Left lobe of liver (tissue), 2 donors: ENCODE measurements at regions not wholly inside any gene's neighbourhood (a gene's known extent, or its start where the extent isn't known, plus 50 kb on each side); places are given as distances from the start of the nearest gene placed in this dataset.

Experiments used
- ATAC-seq: fragments of 200-7000 bp; cut with Tn5 transposase; one replicate; pipeline ENCODE4 v1.9.1; 2020; ENCODE audit warnings: mild to moderate bottlenecking, moderate library complexity
- DNase-seq: peaks from one replicate; pipeline ENCODE4 v3.0.0-alpha.2; 2020; ENCODE audit warnings: low spot score
- donor health status: DM: no; HTN: no; CAD: no; lungs with moderate emphysema.
- donor health status: DM: no; HTN: yes; CAD: no.

DNA sequence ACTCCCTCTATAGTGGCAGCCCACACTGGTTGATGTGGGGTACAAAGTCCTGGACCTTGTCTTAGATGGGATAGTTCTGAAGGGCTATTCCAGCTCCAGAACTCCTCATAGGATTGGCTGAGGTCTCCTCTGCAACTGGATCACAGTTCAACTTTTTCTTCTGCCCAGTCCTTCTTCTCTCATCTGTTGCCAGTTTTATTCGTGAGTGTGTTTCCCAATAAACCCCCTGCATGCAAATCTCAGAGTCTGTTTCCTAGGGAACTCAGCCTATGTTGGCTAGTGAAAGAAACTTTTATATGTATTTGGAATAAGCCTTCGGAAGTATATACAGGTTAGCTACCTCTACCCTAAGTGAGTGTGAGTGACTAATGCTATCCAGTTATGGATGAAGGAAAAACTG is 823.4 kb downstream of the SLC4A3 start:
- no peak for ATAC-seq

DNA sequence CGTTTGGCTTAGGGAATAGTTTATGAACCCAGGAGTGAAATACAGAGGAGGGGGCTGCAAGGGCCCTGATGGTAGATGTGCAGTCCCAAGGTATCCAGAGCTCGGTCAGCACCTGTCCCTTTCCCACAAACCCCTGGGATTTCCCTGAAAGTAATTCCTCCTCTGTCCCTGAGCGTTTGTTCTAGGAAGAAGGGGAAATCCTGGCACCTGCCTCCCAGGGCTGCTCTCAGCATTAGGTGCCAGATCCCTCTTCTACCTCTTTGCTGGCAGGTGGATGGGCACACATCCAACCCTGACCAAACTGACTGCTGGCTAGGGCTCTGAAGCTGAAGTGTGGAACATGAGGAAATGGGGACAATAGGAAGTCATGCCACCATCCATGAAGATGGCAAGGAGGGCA is 824.0 kb downstream of the SLC4A3 start:
- ATAC-seq, result no peak
- no peak for DNase-seq

More for the DNA sequence above, 823.4 kb downstream of the SLC4A3 start:
- no peak for DNase-seq

DNA sequence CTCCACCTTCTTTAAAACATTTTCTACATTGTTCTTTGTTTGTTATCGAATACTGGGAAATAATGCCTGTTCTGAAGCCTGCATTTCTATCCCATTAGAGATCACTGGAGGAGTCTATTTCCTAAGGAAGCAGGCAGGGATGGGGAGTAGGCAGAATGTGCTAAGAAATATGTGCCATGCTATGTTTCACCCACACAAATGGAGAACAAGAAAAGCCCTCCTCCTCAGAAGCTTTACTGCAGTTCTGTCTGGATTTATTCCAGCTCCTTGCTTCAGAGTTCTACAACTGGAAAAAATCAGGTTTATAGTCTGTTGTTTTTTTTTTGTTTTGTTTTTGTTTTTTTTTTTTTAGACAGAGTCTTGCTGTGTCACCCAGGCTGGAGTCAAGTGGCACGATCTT is 825.1 kb downstream of the SLC4A3 start:
- DNase-seq, result no peak

GRCh38 chr2:220455351-220455990 is 828.0 kb downstream of the SLC4A3 start:
- no peak for DNase-seq
- ATAC-seq, result no peak

More for the DNA sequence above, 825.1 kb downstream of the SLC4A3 start:
- ATAC-seq, result no peak

- ATAC-seq (no peak), DNase-seq (no peak)
Observed at GRCh38 chr2:220458051-220458450, 830.6 kb downstream of the SLC4A3 start.

- DNase-seq (no peak), ATAC-seq (no peak)
Observed at GRCh38 chr2:220460257-220460985, 833.0 kb downstream of the SLC4A3 start.

GRCh38 chr2:220463876-220464275 is 836.4 kb downstream of the SLC4A3 start:
- no peak for DNase-seq
- no peak for ATAC-seq

GRCh38 chr2:220465700-220466099 is 838.3 kb downstream of the SLC4A3 start:
- DNase-seq (no peak), ATAC-seq (no peak)

GRCh38 chr2:220466251-220466691 is 838.8 kb downstream of the SLC4A3 start:
- ATAC-seq, result no peak
- no peak for DNase-seq

GRCh38 chr2:220469201-220469600 is 841.8 kb downstream of the SLC4A3 start:
- ATAC-seq (no peak), DNase-seq (no peak)

GRCh38 chr2:220473611-220474010 is 846.2 kb downstream of the SLC4A3 start:
- ATAC-seq, result no peak
- DNase-seq, result no peak

- ATAC-seq, result no peak
Observed at GRCh38 chr2:220476877-220477276, 849.4 kb downstream of the SLC4A3 start.

DNA sequence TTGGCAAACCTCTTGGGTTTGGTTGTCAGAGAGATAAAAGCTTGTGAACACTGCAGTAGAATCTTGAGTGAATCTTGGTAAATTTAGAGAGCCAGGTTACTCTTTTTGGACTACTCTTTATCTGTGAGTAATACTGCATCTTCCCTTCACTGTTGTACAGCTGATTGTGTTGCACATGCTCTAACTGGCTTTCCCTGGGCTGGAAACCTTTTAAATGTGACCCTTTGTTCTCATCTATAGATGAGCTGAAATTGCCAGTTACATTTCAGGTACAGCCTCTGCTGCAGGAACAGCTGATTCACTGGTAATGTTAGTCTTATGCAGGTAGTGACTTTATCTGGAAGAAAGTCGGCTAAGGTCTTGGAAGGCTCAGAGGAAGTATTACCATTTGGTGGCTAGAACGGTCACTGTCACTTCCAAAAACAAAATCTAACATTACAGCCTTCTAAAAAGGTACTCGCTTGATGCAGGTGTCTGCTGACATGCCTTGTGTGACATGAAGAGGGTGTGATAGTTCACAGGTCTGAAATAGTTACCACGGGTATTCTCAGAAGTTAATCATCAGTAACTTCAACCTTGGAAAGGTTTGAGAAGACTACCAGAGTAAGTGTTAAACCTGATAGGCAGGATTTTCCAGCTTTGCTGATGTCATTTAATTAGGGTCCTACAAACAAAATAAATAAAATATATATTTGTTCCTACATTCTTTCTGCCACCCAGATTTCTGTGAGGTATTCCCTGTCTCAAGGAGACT is 851.1 kb downstream of the SLC4A3 start:
- DNase-seq (no peak), ATAC-seq (no peak)

More at GRCh38 chr2:220476877-220477276, 849.4 kb downstream of the SLC4A3 start:
- DNase-seq, result no peak

DNA sequence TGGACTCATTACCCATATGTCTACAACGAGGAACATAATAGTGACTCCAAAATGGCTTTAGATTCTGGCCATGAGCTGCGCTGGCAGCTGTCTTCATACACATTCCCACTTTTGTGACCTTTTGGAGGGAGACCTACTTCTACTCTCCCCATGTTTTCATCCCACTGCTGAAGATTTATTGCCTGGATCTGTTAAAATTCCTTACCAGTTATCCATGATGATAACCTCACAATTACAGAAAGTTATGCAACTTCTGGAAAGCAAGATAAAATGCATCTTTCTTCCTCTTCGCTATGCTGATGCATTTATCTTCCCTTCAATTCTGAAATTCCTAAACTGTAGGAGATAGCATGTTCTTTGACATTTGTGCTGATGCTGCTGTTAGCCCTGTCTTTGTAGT is 855.3 kb downstream of the SLC4A3 start:
- ATAC-seq, result no peak
- no peak for DNase-seq

DNA sequence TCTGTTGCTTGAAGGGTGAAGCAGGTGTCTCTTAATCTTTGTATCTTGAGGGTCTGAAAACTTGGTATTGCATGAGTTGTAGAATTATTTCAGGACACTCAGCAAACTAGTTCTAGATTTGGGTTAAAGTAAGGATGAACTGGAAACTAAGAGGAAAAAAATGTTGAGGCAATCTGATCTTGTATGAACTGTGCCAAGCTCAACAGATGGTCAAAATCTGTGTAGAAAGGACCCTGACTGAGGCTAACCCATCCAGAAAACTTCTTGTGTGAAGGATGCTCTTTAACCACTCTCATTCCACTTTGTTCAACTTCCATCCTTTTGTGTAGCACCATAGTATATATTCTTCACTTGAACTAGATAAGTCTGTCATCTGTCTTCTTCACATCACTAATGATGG is 861.7 kb downstream of the SLC4A3 start:
- ATAC-seq (no peak), DNase-seq (no peak)

- no peak for ATAC-seq
Observed at GRCh38 chr2:220491670-220492069, 864.2 kb downstream of the SLC4A3 start.

DNA sequence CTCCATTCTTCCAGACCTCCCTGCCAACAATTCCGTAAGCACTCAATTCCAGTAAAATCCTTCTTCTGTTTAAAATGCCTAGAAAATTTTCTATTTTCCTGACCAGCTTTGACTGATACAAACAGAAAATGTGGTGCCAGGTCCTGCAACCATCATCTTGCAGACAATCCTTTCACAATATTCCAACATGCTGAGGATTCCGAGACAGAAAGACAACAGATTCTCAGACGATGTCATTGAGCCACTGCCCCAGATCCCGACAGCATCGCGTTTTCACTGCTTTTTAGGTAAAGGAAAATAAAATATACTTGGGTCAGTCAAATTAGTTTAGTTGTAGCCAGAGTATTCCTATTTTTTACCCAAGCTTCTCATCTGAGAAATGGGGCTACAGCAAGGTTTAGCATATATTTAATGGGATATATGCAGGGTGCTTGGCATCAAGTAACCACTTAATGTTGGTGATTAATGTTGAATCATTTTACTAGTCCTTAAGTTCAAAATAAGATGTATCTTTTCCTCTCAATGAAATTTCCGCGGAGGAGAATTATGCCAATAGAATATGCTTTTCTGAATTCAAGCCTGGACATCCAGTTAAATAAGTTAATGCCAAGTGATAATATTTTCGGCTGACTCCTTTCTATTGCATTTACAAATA is 866.6 kb downstream of the SLC4A3 start:
- ATAC-seq (no peak), DNase-seq (no peak)

More at GRCh38 chr2:220491670-220492069, 864.2 kb downstream of the SLC4A3 start:
- DNase-seq, result no peak

- DNase-seq (no peak), ATAC-seq (no peak)
Observed at GRCh38 chr2:220496513-220496912, 869.1 kb downstream of the SLC4A3 start.

GRCh38 chr2:220499225-220499624 is 871.8 kb downstream of the SLC4A3 start:
- no peak for ATAC-seq

DNA sequence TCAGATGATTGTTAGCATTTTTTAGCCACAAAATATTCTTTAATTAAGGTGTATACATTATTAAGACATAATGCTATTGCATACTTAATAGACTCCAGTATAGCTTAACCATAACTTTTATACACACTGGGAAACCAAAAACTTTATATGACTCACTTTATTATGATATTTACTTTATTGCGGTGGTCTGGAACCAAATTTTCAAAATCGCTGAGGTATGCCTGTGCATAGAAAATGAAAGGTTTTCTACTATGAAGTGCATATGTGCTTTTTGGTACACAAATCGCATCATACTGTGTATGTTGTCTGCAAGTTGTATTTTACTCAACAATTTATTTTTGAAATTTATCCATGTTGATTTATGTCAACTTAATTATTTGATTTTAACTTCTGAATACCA is 875.1 kb downstream of the SLC4A3 start:
- ATAC-seq (no peak), DNase-seq (no peak)

More at GRCh38 chr2:220499225-220499624, 871.8 kb downstream of the SLC4A3 start:
- DNase-seq, result no peak

GRCh38 chr2:220503431-220503830 is 876.0 kb downstream of the SLC4A3 start:
- ATAC-seq, result no peak

More at GRCh38 chr2:220503431-220503830, 876.0 kb downstream of the SLC4A3 start:
- DNase-seq, result no peak
